CD4-positive, alpha-beta T cell treated with Interferon gamma for 1 hour (primary cell): ENCODE measurements at regions not wholly inside any gene's neighbourhood (a gene's known extent, or its start where the extent isn't known, plus 50 kb on each side); places are given as distances from the start of the nearest gene placed in this dataset.

Experiments
- DNase-seq: peaks from one replicate; pipeline ENCODE4 v3.0.0-alpha.2; 2020

- DNase-seq: no peak
Measured at GRCh38 chr6:14925699-14926026, 320.2 kb upstream of the JARID2 start.

DNA sequence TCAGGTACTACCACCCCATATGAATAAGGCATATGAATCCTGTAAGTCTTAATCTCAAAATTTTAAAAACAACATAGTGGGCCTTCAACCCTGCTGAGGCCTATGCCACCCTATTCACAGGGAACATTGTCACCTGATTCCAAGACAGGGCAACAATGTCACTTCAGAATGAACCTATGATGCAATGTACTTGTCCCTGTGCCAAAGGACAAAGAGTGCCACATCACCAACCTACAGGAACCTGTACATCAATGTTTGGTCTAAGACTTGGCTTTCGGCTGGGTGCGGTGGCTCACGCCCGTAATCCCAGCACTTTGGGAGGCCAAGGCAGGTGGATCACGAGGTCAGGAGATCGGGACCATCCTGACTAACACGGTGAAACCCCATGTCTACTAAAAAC lies 318.5 kb upstream of the JARID2 start:
- no peak for DNase-seq

DNA sequence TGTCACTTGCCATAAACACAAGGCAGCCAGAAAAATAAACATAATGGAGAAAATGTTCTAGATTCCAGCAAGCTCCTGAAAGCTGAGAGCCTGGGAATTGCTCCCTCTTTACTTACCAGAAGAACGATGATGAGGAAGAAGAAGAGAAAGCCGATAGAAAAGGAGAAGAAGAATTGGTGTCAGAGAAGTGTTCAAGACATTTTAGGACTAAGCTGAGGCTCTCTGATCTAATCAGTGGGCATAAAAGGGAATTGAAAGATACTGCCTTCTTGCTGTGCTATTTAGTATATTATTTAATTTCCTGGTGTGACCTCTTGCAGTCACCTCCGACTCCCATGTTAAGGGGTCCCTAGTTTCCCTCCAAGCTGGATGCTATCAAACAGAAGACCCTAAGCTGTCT lies 316.6 kb upstream of the JARID2 start:
- DNase-seq: no peak

GRCh38 chr6:14930366-14930989 lies 315.4 kb upstream of the JARID2 start:
- DNase-seq: no peak

DNA sequence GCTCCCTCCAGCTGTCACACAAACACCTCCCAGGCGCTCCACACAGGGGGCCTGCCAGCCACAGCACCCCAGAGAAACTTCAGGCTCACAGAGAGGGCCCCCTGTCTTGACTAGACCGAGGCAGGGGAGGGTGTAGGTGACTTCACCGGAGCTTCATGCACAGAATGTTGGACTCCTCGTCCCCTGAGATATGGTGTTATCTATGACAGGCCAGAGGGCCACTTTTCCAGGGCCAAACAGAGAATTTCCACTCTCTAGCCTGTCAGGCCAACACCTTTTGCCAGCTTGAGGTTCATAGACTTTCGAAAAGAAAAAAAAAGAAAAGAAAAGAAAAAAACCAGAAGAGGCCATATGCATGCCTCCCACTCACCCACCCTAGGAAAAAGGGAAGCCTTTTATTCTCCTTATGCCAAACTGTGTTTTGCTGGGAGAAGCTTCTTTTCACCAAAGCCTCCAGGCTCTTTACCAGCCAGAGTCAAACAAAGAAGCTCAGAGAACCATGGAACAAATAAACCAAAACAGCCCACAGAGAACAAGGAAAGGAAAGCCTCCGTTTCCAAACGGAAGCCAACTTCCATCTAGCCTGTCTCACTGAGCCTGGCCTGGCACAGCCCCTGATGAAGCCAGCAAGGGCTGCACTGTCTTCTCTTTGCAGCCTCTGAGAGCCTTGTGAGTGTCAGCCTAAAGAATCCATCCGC lies 313.2 kb upstream of the JARID2 start:
- DNase-seq: no peak

- DNase-seq: no peak
Measured at GRCh38 chr6:14933183-14933544, 312.7 kb upstream of the JARID2 start.

- DNase-seq: no peak
Measured at GRCh38 chr6:14934013-14934412, 311.9 kb upstream of the JARID2 start.

- DNase-seq: no peak
Measured at GRCh38 chr6:14934844-14935243, 311.0 kb upstream of the JARID2 start.

GRCh38 chr6:14936861-14937260 lies 309.0 kb upstream of the JARID2 start:
- no peak for DNase-seq

GRCh38 chr6:14943116-14943515 lies 302.8 kb upstream of the JARID2 start:
- no peak for DNase-seq

DNA sequence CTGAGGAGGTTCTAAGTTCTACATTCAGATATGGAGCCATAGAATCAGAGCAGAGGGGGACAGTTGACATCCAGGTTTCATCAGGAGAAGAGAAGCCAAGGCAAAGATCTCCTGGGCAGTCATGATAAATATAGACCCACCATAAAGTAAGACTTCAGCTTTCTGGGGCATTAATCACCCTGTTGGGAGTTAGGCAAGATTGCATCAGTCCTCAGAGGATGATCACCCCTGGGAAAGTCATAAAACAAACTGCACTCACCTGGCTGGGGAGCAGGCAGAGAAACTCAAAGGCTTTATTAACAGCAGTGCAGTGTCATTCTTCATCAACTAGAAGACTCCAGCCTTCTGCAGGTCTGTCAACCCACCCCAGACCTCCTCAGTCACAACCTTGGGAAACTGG lies 301.3 kb upstream of the JARID2 start:
- DNase-seq: no peak

- DNase-seq: no peak
Measured at GRCh38 chr6:14945461-14946185, 300.2 kb upstream of the JARID2 start.

- no peak for DNase-seq
Measured at GRCh38 chr6:14946753-14947152, 299.1 kb upstream of the JARID2 start.

- no peak for DNase-seq
Measured at GRCh38 chr6:14948586-14949245, 297.2 kb upstream of the JARID2 start.

GRCh38 chr6:14950103-14950969 lies 295.5 kb upstream of the JARID2 start:
- no peak for DNase-seq

DNA sequence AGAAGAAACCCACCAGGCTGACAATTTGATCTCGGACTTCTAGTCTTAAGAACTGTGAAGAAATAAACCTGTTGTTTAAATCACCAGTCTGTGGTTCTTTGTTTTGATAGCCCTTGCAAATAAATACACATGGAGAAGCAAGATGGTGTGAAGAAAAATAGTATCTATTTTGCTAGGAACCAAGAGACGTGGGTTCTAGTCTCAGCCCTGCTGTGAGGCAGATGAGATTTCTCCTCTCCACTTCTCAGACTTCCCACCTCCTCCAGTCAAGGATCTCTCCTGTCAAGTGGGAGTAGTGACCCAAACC lies 294.9 kb upstream of the JARID2 start:
- DNase-seq: no peak

- no peak for DNase-seq
Measured at GRCh38 chr6:14951704-14952103, 294.2 kb upstream of the JARID2 start.

DNA sequence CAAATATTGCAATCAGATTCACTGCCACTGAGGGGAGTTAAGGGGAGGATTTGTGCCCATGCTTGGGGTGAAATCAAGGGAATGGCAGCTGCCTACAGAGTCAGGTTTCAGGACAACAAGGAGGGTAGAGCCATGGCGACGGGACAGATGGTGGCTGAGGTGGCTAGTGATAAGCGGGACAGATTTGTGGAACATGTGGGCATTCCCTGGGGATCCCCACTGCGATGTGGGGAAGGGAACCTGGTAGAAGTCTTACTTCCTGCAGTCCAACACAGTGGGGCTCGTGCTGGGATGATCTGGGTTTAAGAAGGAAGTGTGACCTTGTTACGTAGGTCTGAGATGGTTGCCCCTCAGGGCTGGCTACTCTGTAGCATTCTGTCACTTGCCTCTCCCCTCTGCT lies 292.0 kb upstream of the JARID2 start:
- DNase-seq: no peak

DNA sequence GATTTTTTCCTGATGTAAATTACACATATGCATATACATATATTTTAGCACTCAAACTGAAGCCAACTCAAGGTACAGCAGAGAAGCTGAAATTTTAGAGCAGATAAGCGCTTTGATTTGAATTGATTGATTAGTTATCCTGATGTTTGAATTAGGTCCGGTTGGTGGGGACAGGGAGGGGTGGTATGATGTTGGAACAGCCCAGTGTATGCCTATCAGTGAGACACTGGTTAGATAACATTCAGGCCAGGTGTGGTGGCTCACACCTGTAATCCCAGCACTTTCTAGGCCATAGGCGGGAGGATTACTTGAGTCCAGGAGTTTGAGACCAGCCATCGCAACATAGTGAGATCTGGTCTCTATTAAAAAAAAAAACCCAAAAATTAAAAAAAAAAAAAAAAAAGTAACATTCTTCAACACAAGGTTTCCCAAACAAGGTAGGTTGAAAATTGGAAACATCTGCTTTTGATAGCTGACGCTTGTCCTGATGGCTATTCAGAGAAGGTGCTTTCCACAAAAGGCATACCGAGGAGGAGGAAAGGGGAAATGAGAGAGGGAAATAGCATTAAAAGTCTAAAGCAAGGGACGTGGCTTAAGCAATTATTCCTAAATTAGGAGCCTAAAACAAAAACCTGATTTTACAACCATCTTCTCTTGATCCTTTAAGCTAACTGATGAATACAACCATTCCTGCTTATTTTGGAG lies 288.4 kb upstream of the JARID2 start:
- DNase-seq: no peak

DNA sequence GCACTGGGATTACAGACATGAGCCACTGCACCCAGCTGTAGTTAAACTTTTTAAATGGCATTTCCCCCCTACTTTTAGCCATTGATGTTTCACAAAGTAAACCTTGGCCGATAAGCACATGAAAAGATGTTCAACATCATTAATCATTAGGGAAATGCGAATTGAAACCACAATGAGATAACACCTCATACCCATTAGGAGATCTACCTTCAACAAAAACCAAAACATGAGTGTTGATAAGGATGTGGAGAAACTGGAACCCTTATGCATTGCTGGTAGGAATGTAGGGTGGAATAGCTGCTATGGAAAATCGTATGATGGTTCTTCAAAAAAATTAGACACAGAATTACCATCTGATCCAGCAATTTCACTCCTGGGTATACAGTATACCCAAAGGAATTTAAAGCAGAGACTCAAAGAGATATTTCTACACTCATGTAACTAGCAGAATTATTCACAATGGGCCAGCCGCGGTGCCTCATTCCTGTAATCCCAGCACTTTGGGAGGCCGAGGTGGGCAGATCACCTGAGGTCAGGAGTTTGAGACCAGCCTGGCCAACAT lies 286.5 kb upstream of the JARID2 start:
- DNase-seq: no peak

- DNase-seq: no peak
Measured at GRCh38 chr6:14964556-14965270, 281.2 kb upstream of the JARID2 start.
